SHP77 (cell line): ENCODE measurements at regions not wholly inside any gene's neighbourhood (a gene's known extent, or its start where the extent isn't known, plus 50 kb on each side); places are given as distances from the start of the nearest gene placed in this dataset.

Experiments used
- DNase-seq, 2 experiments: peaks; one replicate each; lab custom pipeline; 2025; lab: John Stamatoyannopoulos, UW

DNA sequence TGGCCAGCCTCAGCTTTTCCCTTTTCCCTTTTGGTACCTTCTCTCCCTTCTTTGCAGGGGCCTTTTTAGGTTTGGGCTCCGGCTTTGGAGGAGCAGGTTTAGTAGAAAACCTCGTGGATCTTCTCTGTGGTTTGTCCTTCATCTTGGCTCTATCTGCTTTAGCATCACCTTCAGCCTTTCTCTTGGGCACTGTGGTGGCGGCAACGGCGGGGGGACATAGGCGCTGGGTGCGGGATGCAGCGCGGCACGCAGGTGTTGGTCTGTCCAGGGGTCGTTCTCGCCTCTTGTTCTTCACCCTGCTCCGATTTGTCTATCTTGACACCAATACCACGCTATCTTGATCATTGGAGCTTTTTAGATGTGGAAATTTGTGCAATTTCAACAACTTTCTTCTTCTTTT lies 64.5 kb upstream of the SMAD3 start:
- no peak for DNase-seq

DNA sequence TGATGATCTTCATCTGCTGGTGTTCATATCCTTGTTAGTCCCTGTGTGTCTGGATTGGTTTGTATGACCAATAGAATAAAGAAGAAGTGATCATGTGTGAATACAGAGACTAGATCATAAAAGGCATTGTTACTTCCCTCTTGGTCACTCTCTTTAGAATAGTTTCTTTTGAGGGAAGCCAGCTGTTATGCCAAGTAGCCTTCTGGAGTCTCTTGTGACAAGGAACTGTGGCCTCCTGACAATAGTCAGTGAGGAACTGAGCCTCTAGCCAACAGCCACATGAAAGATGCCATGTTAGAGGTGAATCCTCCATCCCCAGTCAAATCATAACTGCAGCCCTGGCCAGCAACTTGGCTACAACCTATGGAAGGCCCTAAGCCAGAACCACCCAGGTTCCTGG lies 63.0 kb upstream of the SMAD3 start:
- no peak for DNase-seq

GRCh38 chr15:67003586-67003985 lies 61.8 kb upstream of the SMAD3 start:
- DNase-seq, result no peak

DNA sequence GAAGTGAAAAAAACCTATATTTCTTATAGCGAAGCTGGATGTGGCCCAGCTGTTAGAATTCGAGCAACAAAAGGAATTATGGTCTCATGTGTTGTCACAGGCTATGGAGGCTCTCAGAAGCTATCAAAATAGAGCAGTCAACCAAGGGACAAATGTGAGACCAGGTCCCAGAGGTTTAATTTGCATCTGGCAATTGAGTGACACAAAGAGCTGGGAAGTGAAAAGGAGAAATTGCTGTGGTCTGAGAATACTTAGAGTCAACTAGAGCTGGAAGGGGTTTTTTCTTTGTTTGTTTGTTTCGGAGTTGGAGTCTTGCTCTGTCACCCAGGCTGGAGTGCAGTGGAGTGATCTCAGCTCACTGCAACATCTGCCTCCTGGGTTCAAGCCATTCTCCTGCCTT lies 61.3 kb upstream of the SMAD3 start:
- no peak for DNase-seq

DNA sequence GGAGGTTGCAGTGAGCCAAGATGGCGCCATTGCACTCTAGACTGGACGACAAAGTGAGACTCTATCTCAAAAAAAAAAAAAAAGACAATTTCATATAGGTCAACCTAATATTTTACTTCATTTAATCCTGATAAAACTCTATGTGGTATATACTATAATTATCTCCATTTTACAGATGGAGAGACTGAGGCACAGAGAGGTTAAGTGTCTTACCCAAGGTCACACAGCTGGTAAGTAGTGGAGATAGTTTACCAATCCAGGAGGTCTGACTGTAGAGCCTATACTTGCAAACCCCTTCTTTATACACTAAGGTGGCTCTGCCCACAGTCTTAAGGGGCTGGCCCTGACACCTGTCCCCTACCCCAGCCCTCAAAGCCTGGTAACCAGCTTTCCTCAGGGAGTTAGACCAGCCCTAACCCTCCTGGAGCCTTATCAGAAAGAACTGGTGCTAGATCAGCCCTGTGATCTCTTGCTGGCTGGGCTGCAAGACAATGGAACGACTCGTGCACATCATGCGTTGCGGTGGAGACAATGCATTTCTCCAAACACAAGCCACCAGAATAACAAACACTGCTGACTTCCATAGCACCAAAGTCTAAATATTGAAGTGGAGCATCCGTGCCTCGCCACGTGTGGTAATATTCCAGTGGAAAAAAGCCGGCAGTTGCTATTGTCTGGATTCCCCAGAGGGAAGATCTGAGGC lies 60.0 kb upstream of the SMAD3 start:
- DNase-seq, result no peak

GRCh38 chr15:67006083-67007065 lies 59.0 kb upstream of the SMAD3 start:
- DNase-seq, result no peak

DNA sequence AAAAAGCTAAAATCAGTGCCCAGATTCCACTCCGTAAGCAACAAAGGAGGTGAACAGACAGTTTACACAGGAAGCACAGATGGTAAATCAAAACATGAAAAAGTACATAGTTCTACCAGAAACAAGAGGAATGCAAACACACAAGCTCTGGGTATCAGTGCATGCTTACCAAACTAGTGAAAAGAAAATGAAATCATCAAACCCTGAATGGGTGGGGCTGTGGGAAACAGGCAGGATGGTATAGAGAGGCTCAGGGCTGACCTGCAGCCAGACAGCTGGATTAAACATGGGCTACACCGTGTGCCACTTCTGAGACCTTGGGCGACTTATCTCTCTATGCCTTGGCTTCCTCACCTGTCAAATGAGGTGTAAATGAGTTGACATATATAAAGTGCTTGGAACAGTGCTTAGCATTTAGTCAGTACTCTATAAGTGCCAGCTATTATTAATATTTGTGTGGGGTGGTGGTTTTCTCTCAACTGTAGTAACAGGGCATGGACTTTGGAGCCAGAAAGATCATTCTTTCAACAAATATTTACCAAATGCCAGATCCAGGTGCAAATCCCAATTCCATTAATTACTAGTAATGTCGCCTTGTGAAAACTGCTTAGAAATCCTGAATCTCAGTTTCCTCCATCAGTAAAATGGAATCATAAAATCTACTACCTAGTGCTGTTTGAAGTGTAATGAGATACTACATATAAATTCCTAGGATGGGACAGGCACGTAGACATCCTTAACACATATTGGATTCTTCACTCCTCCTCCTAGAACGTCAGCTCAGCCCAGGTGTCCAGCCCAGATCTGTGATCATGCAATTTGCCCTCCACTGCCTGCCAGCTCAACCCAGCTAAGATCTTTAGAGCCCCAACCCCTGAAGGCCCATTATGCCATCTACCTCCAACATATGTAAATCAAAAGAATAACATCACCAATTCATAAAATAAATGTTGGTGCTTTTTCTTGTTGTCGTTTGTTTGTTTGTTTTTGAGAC lies 55.5 kb upstream of the SMAD3 start:
- no peak for DNase-seq

- no peak for DNase-seq
These were observed 54.3 kb upstream of the SMAD3 start for GRCh38 chr15:67010898-67011616.

DNA sequence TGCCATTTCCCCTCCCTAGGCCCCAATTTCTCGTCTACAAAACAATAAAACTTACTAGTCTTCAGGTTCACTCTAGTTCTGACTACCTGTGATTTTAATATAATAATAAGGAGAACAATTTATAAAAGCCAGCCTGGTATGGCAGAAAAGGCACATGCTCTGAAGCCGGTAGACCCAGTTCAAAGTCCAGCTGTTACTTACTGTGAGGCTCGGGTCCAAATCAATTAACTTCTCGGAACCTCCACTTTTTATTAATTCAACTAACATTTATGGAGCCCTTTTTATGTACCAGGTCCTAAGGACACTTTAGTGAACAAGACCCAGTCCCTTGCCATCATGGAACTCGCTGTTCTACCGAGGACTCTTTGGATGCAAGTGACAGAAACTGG lies 53.8 kb upstream of the SMAD3 start:
- no peak for DNase-seq

GRCh38 chr15:67013696-67014095 lies 51.7 kb upstream of the SMAD3 start:
- DNase-seq, result no peak
